GM23248 (cell line): ENCODE measurements at regions not wholly inside any gene's neighbourhood (a gene's known extent, or its start where the extent isn't known, plus 50 kb on each side); places are given as distances from the start of the nearest gene placed in this dataset.

ENCODE experiments used
- DNase-seq: peaks from one replicate; pipeline ENCODE4 v3.0.0-alpha.2; 2015
- H2AFZ ChIP-seq: fragments of 200-600 bp; sonication (generic); 2 replicates; pipeline ENCODE4 v1.6.1; 2016; ENCODE audit warnings: antibody characterized with exemption
- H3F3A ChIP-seq: fragments of 200-600 bp; sonication (generic); 2 replicates; pipeline ENCODE4 v1.6.1; 2016; ENCODE audit warnings: mild to moderate bottlenecking, antibody characterized with exemption, mixed run types; ENCODE audit not compliant: insufficient read depth
- H3K27ac ChIP-seq: fragments of 200-600 bp; sonication (generic); 2 replicates; pipeline ENCODE4 v1.5.1; 2016; ENCODE audit warnings: mild to moderate bottlenecking
- H3K27me3 ChIP-seq: fragments of 200-600 bp; sonication (generic); replicated peaks from 2 replicates; pipeline ENCODE4 v1.6.1; 2016; ENCODE audit warnings: mild to moderate bottlenecking; ENCODE audit not compliant: insufficient read depth
- H3K36me3 ChIP-seq: fragments of 200-600 bp; sonication (generic); 2 replicates; pipeline ENCODE4 v1.6.1; 2016; ENCODE audit warnings: low read depth, mild to moderate bottlenecking
- H3K4me1 ChIP-seq: fragments of 200-600 bp; sonication (generic); 2 replicates; pipeline ENCODE4 v1.6.1; 2016; ENCODE audit warnings: mild to moderate bottlenecking; ENCODE audit not compliant: insufficient read depth
- H3K4me2 ChIP-seq: fragments of 200-600 bp; sonication (generic); one replicate; pipeline ENCODE4 v1.6.1; 2016; ENCODE audit warnings: mild to moderate bottlenecking; ENCODE audit not compliant: unreplicated experiment
- H3K4me3 ChIP-seq: fragments of 200-600 bp; sonication (generic); 2 replicates; pipeline ENCODE4 v1.5.1; 2016; ENCODE audit warnings: mild to moderate bottlenecking
- H3K79me2 ChIP-seq: fragments of 200-600 bp; sonication (generic); 2 replicates; pipeline ENCODE4 v1.6.1; 2016; ENCODE audit warnings: mild to moderate bottlenecking; ENCODE audit not compliant: insufficient read depth
- H3K9ac ChIP-seq: fragments of 200-600 bp; sonication (generic); 2 replicates; pipeline ENCODE4 v1.6.1; 2016; ENCODE audit warnings: mild to moderate bottlenecking
- H3K9me2 ChIP-seq: fragments of 200-600 bp; sonication (generic); 2 replicates; pipeline ENCODE4 v1.6.1; 2016; ENCODE audit warnings: mixed run types, mild to moderate bottlenecking, moderate library complexity; ENCODE audit not compliant: insufficient read depth
- H3K9me3 ChIP-seq: fragments of 200-600 bp; sonication (generic); one replicate; pipeline ENCODE4 v1.6.1; 2017; ENCODE audit warnings: low read depth
- H4K20me1 ChIP-seq: fragments of 200-600 bp; sonication (generic); 2 replicates; pipeline ENCODE4 v1.6.0; 2016; ENCODE audit not compliant: insufficient read depth
- EZH2 ChIP-seq: fragments of 200-600 bp; sonication (generic); IDR thresholded peaks from 2 replicates; pipeline ENCODE4 v1.6.1; 2018; ENCODE audit warnings: antibody characterized with exemption, mild to moderate bottlenecking; ENCODE audit not compliant: insufficient read depth, poor library complexity, severe bottlenecking
- EZH2phosphoT487 ChIP-seq: fragments of 200-600 bp; sonication (generic); IDR thresholded peaks from 2 replicates; pipeline ENCODE4 v1.6.1; 2018; ENCODE audit warnings: antibody characterized with exemption, moderate library complexity, mild to moderate bottlenecking, low read depth; ENCODE audit not compliant: insufficient read depth
- WGBS, 2 experiments: methylation state at CpG; one replicate each; pipeline ENCODE4 v1.1.6; 2015 to 2017; ENCODE audit warnings: low lambda C conversion rate in 2 of 2, low coverage in 1 of 2; ENCODE audit errors: missing lambda C conversion rate in 2 of 2; 5-methylcytosine and 5-hydroxymethylcytosine counted together
- in situ Hi-C: fragments of 300-500 bp; cut with MboI; formaldehyde crosslinking; loops from 2 replicates; pipeline ENCODE4 v1.15.0; 2020

- Histone ChIP-seq H3K4me1 (no peaks in the 10 kb centered on the region), H3K4me2 (no peak overlapping the region), H4K20me1 (no peaks in the 10 kb centered on the region), H3K9ac (no peak overlapping the region), H3K27me3 (no peaks in the 10 kb centered on the region), H2AFZ (no peak overlapping the region), H3K9me2 (no peaks in the 10 kb centered on the region), H3K27ac (no peak overlapping the region), H3K9me3 (peaks cover 6% of the 10 kb centered on the region), H3F3A (no peaks in the 10 kb centered on the region), H3K4me3 (no peak overlapping the region), H3K36me3 (no peaks in the 10 kb centered on the region), H3K79me2 (no peaks in the 10 kb centered on the region)
- TF ChIP-seq EZH2 (no peak), EZH2phosphoT487 (no peak)
- no peak for DNase-seq
- 3% methylated on average over 5 of the region's 5 CpGs for WGBS, 2 experiments
- in situ Hi-C loops: no loop called here
Measured at GRCh38 chr14:87203346-87203745, 789.6 kb downstream of the GALC start.

DNA sequence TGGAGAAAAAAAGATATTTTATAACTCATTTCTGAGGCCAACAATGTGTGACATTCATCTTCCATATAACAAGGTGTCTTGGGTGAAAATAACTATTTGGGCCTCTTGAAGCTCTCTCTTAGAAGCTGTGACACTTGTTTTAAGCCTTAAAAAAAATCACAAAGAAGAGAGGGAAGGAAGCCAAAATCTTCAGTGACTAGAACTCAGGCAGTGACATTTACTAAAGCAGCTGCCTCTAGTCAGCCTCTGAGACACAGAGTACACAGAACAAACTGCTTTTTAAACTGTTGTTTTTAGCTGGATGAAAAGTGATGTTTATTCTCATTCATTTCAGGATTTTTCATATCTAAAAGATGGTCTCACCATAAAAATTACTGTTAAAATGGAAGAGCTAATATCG, 793.6 kb downstream of the GALC start:
- Histone ChIP-seq H4K20me1 (no peaks in the 10 kb centered on the region), H3K36me3 (no peaks in the 10 kb centered on the region), H3K27ac (no peak overlapping the region), H3K27me3 (no peaks in the 10 kb centered on the region), H3F3A (no peaks in the 10 kb centered on the region), H3K4me1 (no peaks in the 10 kb centered on the region), H3K79me2 (no peaks in the 10 kb centered on the region), H3K4me3 (no peak overlapping the region), H3K4me2 (no peak overlapping the region), H2AFZ (no peak overlapping the region), H3K9me2 (no peaks in the 10 kb centered on the region), H3K9me3 (peaks cover 6% of the 10 kb centered on the region), H3K9ac (no peak overlapping the region)
- 4 to 6% methylated on average over 1 of the region's 1 CpG for WGBS, 2 experiments
- TF ChIP-seq EZH2 (no peak), EZH2phosphoT487 (no peak)
- in situ Hi-C loops: no loop called here
- DNase-seq: no peak

- no peak overlapping the region for H3K27ac ChIP-seq
- no peaks in the 10 kb centered on the region for H3K9me3 ChIP-seq
- no peaks in the 10 kb centered on the region for H3K36me3 ChIP-seq
- H2AFZ ChIP-seq: no peak overlapping the region
- no peak overlapping the region for H3K4me3 ChIP-seq
- H3K4me2 ChIP-seq: no peak overlapping the region
- H3F3A ChIP-seq: no peaks in the 10 kb centered on the region
- no peaks in the 10 kb centered on the region for H4K20me1 ChIP-seq
- no peaks in the 10 kb centered on the region for H3K79me2 ChIP-seq
- no peaks in the 10 kb centered on the region for H3K9me2 ChIP-seq
- no peak for TF ChIP-seq EZH2phosphoT487
- TF ChIP-seq EZH2: no peak
- in situ Hi-C loops: no loop called here
- WGBS, 2 experiments: 32 to 33% methylated on average over 3 of the region's 3 CpGs
- no peaks in the 10 kb centered on the region for H3K27me3 ChIP-seq
- H3K9ac ChIP-seq: no peak overlapping the region
- no peaks in the 10 kb centered on the region for H3K4me1 ChIP-seq
- no peak for DNase-seq
Measured at GRCh38 chr14:87196436-87196835, 796.5 kb downstream of the GALC start.

- TF ChIP-seq EZH2: no peak
- no peak for TF ChIP-seq EZH2phosphoT487
- Histone ChIP-seq H3F3A (no peaks in the 10 kb centered on the region), H3K27me3 (no peaks in the 10 kb centered on the region), H3K9me3 (no peaks in the 10 kb centered on the region), H3K79me2 (no peaks in the 10 kb centered on the region), H4K20me1 (no peaks in the 10 kb centered on the region), H3K9ac (no peak overlapping the region), H3K36me3 (no peaks in the 10 kb centered on the region), H2AFZ (no peak overlapping the region), H3K4me3 (no peak overlapping the region), H3K27ac (no peak overlapping the region), H3K4me2 (no peak overlapping the region), H3K4me1 (no peaks in the 10 kb centered on the region), H3K9me2 (no peaks in the 10 kb centered on the region)
- WGBS, 2 experiments: 48 to 51% methylated on average over 4 of the region's 4 CpGs
- in situ Hi-C loops: no loop called here
- no peak for DNase-seq
Measured at GRCh38 chr14:87187786-87188185, 805.2 kb downstream of the GALC start.

GRCh38 chr14:87186737-87187136, 806.2 kb downstream of the GALC start:
- TF ChIP-seq EZH2phosphoT487: no peak
- no peak for TF ChIP-seq EZH2

More at GRCh38 chr14:87186737-87187136, 806.2 kb downstream of the GALC start:
- no peaks in the 10 kb centered on the region for H3K4me1 ChIP-seq
- 52 to 56% methylated on average over 5 of the region's 5 CpGs for WGBS, 2 experiments
- no peak overlapping the region for H2AFZ ChIP-seq
- H3K27me3 ChIP-seq: no peaks in the 10 kb centered on the region
- no peaks in the 10 kb centered on the region for H3K9me2 ChIP-seq
- H3K4me2 ChIP-seq: no peak overlapping the region
- H3K27ac ChIP-seq: no peak overlapping the region
- H3K9ac ChIP-seq: no peak overlapping the region
- in situ Hi-C loops: no loop called here
- no peaks in the 10 kb centered on the region for H4K20me1 ChIP-seq
- H3K4me3 ChIP-seq: no peak overlapping the region
- no peaks in the 10 kb centered on the region for H3K79me2 ChIP-seq
- H3K36me3 ChIP-seq: no peaks in the 10 kb centered on the region
- H3K9me3 ChIP-seq: no peaks in the 10 kb centered on the region
- H3F3A ChIP-seq: no peaks in the 10 kb centered on the region
- DNase-seq: no peak
